ENCODE measurements at regions not wholly inside any gene's neighbourhood (a gene's known extent, or its start where the extent isn't known, plus 50 kb on each side); places are given as distances from the start of the nearest gene placed in this dataset.

GRCh38 chr4:123106747-123107146, 184.3 kb upstream of the NUDT6 start:
- Histone ChIP-seq H3K27ac (ENCODE audit: insufficient read depth, low read length) (no peak overlapping the region), H3K36me3 (ENCODE audit: control insufficient read depth, insufficient read depth, low read length) (no peaks in the 10 kb centered on the region), H2BK15ac (ENCODE audit: low read depth, low read length) (no peak overlapping the region), H2AK5ac (ENCODE audit: low read depth, low read length) (peak overlapping the region; percentile 43; the same call in 1 of the 2 replicates), H3K56ac (ENCODE audit: extremely low read depth, insufficient read depth, low read length) (no peak overlapping the region), H3K9me3 (ENCODE audit: control insufficient read depth, insufficient read depth, low read length) (no peaks in the 10 kb centered on the region; the same call in 1 of the 2 replicates), H4K8ac (ENCODE audit: low read depth in 2 of 2, low read length in 2 of 2) (no peak overlapping the region), H3K18ac (ENCODE audit: low read depth, low read length) (no peak overlapping the region), H3K4me3 (ENCODE audit: insufficient read depth, low read depth, low read length) (no peak overlapping the region), H3K27me3 (ENCODE audit: control insufficient read depth, insufficient read depth, low read length) (no peaks in the 10 kb centered on the region), H3K9ac (ENCODE audit: low read depth, low read length) (no peak overlapping the region), H3K9me1 (ENCODE audit: insufficient read depth, low read length) (no peaks in the 10 kb centered on the region), H3K23ac (ENCODE audit: low read depth, low read length) (no peak overlapping the region), H4K20me1 (ENCODE audit: insufficient read depth, low read length) (no peaks in the 10 kb centered on the region), H3K4me2 (ENCODE audit: low read depth, low read length) (no peak overlapping the region), H2AFZ (replicated peaks; ENCODE audit: low read length, poor library complexity) (no peak overlapping the region), H3K4me1 (ENCODE audit: control insufficient read depth, insufficient read depth, low read length) (no peaks in the 10 kb centered on the region), H3K79me1 (ENCODE audit: low read depth in 1 of 2, low read length in 2 of 2) (no peaks in the 10 kb centered on the region), H2BK120ac (ENCODE audit: low read depth, low read length) (no peak overlapping the region), H3K4ac (ENCODE audit: low read depth, low read length) (no peak overlapping the region), H2BK20ac (ENCODE audit: low read depth, low read length) (no peak overlapping the region), H3K14ac (replicated peaks; ENCODE audit: low read depth, low read length) (no peak overlapping the region), H4K91ac (ENCODE audit: insufficient read depth, low read depth, low read length) (no peak overlapping the region), H2AK9ac (replicated peaks; ENCODE audit: low read depth, low read length, poor library complexity) (no peak overlapping the region), H4K5ac (ENCODE audit: low read depth, low read length) (no peak overlapping the region), H2BK5ac (ENCODE audit: low read depth, low read length, poor library complexity, severe bottlenecking) (no peak overlapping the region)
- POLR2A ChIA-PET (ENCODE audit: unreplicated experiment): no interaction called here
- 90% methylated on average over 2 of the region's 8 CpGs; no CpG with 5 or more reads in 1 of the 2 experiments for WGBS, 2 experiments (ENCODE audit: extremely low coverage in 2 of 2, insufficient read length in 1 of 2)
- intact Hi-C loops (cut with micrococcal nuclease) (no loop called here), dilution Hi-C loops (cut with HindIII; ENCODE audit: low sequenced_read_pairs, unreplicated experiment) (no loop called here), in situ Hi-C loops (cut with MboI; ENCODE audit: low sequenced_read_pairs) (loop anchor here (10.0 kb wide), 1 partner anchor 1148 kb away; no protein-coding TSS in a partner anchor)
- TF ChIP-seq MXI1 (IDR thresholded peaks at IDR 0.05; ENCODE audit: borderline replicate concordance, low read depth, low read length) (no peak), CEBPB (IDR thresholded peaks at IDR 0.05; ENCODE audit: low read depth, low read length) (no peak), POLR2A (IDR thresholded peaks at IDR 0.05; ENCODE audit: low read depth, low read length) (no peak), BHLHE40 (IDR thresholded peaks at IDR 0.05; ENCODE audit: low read depth, low read length) (no peak), USF2 (IDR thresholded peaks at IDR 0.05; ENCODE audit: low read depth, low read length) (no peak), MAFK (IDR thresholded peaks at IDR 0.05; ENCODE audit: low read depth, low read length) (no peak), RFX5 (IDR thresholded peaks at IDR 0.05; ENCODE audit: low read depth, low read length) (no peak), CTCF (conservative IDR thresholded peaks at IDR 0.05; ENCODE audit: low read depth, low read length) (no peak), FOS (IDR thresholded peaks at IDR 0.05; ENCODE audit: low read depth, low read length) (no peak), RCOR1 (IDR thresholded peaks at IDR 0.05; ENCODE audit: insufficient replicate concordance, low read length) (no peak), ELK1 (IDR thresholded peaks at IDR 0.05; ENCODE audit: borderline replicate concordance, low read depth, low read length) (no peak), SMC3 (IDR thresholded peaks at IDR 0.05; ENCODE audit: low read depth, low read length) (no peak), MAZ (IDR thresholded peaks at IDR 0.05; ENCODE audit: borderline replicate concordance, low read depth, low read length) (no peak), CHD1 (IDR thresholded peaks at IDR 0.05; ENCODE audit: low read depth, low read length) (no peak), NFE2L2 (IDR thresholded peaks at IDR 0.05; ENCODE audit: low read depth, low read length) (no peak), RAD21 (IDR thresholded peaks at IDR 0.05; ENCODE audit: low read length) (no peak)
- CTCF ChIA-PET: interaction anchor here (0.9 kb wide), 1 partner anchor 10 kb away, joined by 3 read pairs; no protein-coding TSS in a partner anchor
- BruUV-seq (replicated peaks): no TSS peak
- ATAC-seq (ENCODE audit: low read depth) (no peak), DNase-seq (no peak)
